RWPE1 (cell line): ENCODE measurements at regions not wholly inside any gene's neighbourhood (a gene's known extent, or its start where the extent isn't known, plus 50 kb on each side); places are given as distances from the start of the nearest gene placed in this dataset.

Experiments used
- CTCF ChIA-PET: fragments of 350-600 bp; sonication (Branson Sonifier 250); formaldehyde crosslinking; extraction: SDS; loops from one replicate; lab custom pipeline; 2021; lab: Yijun Ruan, JAX
- POLR2A ChIA-PET: fragments of 400-600 bp; formaldehyde crosslinking; extraction: SDS; loops from one replicate; lab custom pipeline; 2020; ENCODE audit warnings: antibody characterized with exemption; ENCODE audit not compliant: low non-redundant PET; lab: Yijun Ruan, JAX
- DNase-seq: peaks from one replicate; pipeline ENCODE4 v3.0.0; 2012; ENCODE audit warnings: low spot score
- H3K27ac ChIP-seq: fragments of 450-650 bp; 2 replicates; pipeline ENCODE4 v1.5.1; 2017
- CTCF ChIP-seq: fragments of 450-650 bp; conservative IDR thresholded peaks from 2 replicates; pipeline ENCODE4 v1.5.1; 2017; ENCODE audit warnings: low read depth, mild to moderate bottlenecking

- TF ChIP-seq CTCF: no peak
- ChIA-PET CTCF (no interaction called here), POLR2A (no interaction called here)
- DNase-seq: no peak
- no peak overlapping the region for H3K27ac ChIP-seq
Observed at GRCh38 chr7:115346685-115347084, 424.8 kb downstream of the MDFIC start.

GRCh38 chr7:115340828-115341227 is 418.9 kb downstream of the MDFIC start:
- no peak for TF ChIP-seq CTCF
- no peak overlapping the region for H3K27ac ChIP-seq
- CTCF ChIA-PET: interaction anchor here (0.5 to 0.6 kb wide), 2 partner anchors 63 to 760 kb away, joined by 3 to 4 read pairs; no protein-coding TSS in a partner anchor
- POLR2A ChIA-PET: interaction anchor here (0.6 kb wide), 1 partner anchor 410 kb away, joined by 3 read pairs; no protein-coding TSS in a partner anchor
- DNase-seq: peak; percentile 60

GRCh38 chr7:115338016-115338415 is 416.1 kb downstream of the MDFIC start:
- ChIA-PET POLR2A (no interaction called here), CTCF (no interaction called here)
- no peak for DNase-seq
- H3K27ac ChIP-seq: no peak overlapping the region
- no peak for TF ChIP-seq CTCF

- TF ChIP-seq CTCF: no peak
- no peak overlapping the region for H3K27ac ChIP-seq
- no peak for DNase-seq
- CTCF ChIA-PET: no interaction called here
- POLR2A ChIA-PET: no interaction called here
Observed at GRCh38 chr7:115332691-115333090, 410.8 kb downstream of the MDFIC start.

GRCh38 chr7:115329006-115329405 is 407.1 kb downstream of the MDFIC start:
- ChIA-PET POLR2A (no interaction called here), CTCF (no interaction called here)
- H3K27ac ChIP-seq: no peak overlapping the region
- no peak for TF ChIP-seq CTCF
- DNase-seq: no peak

- no peak for TF ChIP-seq CTCF
- DNase-seq: no peak
- ChIA-PET POLR2A (no interaction called here), CTCF (interaction anchor here (0.7 kb wide), 1 partner anchor 374 kb away, joined by 3 read pairs; no protein-coding TSS in a partner anchor)
- H3K27ac ChIP-seq: no peak overlapping the region
Observed at GRCh38 chr7:115328018-115328417, 406.1 kb downstream of the MDFIC start.

- DNase-seq: no peak
- CTCF ChIA-PET: interaction anchor here (0.7 kb wide), 1 partner anchor 375 kb away, joined by 3 read pairs; no protein-coding TSS in a partner anchor
- TF ChIP-seq CTCF: no peak
- H3K27ac ChIP-seq: no peak overlapping the region
- POLR2A ChIA-PET: no interaction called here
Observed at GRCh38 chr7:115327326-115327725, 405.4 kb downstream of the MDFIC start.
